HG03066 (cell line): ENCODE measurements at regions not wholly inside any gene's neighbourhood (a gene's known extent, or its start where the extent isn't known, plus 50 kb on each side); places are given as distances from the start of the nearest gene placed in this dataset.

ENCODE experiments used
- ATAC-seq: cut with Tn5 transposase; IDR thresholded peaks from one replicate; pipeline ENCODE4 v1.9.1; 2021; ENCODE audit warnings: low read depth; ENCODE audit not compliant: unreplicated experiment

DNA sequence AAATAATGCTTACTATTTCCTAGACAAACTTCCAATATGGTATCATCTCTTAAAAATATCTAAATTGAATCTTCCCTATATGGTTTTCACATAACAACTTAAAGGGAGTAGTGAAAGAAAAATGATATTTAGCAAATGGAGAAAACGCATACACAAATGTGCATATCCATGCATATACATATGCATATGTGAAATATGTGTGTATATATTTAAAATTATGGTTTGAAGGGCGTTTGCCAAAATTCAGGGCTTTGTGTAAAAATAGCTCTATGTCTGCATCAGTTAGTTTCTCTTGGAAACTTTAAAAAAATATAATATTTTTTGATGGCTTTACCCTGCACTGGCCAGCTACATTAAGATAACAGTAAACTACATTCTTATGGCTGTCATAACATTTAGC, 986.7 kb downstream of the BCL11A start:
- no peak for ATAC-seq

DNA sequence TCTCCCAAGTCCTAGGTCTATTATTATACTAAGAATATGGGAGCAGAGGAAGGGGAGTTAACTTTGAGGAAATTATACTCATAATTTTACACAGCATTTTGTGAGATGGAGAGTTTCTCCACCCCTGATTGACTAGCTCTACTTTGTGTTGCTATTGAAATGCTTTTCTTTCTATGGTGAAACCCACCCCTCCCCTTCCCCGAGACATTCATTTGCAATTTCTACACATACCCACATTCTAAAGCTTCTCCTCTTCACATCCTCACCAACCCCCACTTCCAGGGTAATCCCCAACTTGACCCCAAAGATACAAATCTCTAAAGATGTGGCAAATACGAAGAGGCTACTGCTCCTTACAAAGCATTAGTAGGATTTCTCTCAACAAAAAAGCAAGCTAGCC, 992.2 kb downstream of the BCL11A start:
- no peak for ATAC-seq

DNA sequence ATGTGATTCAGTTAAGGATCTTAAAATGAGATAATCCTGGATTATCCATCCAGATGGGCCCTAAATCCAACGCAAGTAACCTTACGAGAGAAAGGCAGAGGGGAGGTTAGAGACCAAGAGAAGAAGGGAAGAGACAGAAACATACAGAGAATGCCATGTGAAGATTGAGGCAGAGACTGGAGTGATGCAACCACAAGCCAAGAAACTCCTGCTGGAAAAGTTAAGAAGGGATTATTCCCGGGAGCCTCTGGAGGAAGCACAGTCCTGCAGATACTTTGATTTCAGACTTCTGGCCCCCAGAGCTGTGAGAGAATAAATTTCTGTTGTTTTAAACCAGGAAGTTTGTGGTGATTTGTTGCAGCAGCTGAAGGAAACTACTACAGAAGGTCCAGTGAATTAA, 992.7 kb downstream of the BCL11A start:
- no peak for ATAC-seq

DNA sequence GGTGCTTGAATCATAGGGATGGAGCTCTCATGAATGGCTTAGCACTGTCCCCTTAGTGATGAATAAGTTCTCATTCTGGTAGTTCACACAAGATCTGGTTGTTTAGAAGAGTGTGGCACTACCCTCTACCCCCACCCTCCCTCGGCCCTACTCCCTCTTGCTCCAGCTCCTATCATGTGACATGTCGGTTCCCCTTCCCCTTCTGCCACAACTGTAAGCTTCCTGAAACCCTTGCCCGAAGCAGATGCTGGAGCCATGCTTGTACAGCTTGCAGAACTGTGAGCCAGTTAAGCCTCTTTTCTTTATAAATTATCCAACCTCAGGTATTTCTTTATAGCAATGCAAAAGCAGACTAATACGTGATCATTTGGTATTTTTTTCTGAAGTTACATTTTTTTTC, 1012.6 kb downstream of the BCL11A start:
- no peak for ATAC-seq

DNA sequence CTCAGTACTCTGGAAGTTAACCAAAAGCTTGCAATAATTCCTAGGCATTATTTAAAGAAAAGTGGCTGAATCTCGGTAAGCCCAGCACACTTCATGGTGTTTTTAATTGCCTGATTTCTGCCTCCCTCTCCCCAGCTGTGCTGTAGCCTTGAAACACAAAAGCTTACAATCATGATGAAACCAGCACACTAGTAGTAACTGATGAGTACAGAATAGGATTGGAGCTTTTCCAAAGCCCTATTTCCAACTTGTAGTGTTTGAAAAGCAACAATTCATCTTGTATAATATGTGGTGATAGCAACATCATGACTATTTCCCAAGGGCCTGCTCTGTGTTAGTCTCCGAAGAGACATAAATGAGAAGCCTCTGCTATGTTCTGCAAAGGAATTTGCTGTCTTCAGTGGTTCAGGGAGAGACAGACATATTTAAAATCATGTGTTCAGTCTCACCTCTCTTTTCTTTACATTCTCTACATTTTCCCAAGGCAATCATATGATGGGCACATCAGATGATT, 1015.0 kb downstream of the BCL11A start:
- no peak for ATAC-seq

DNA sequence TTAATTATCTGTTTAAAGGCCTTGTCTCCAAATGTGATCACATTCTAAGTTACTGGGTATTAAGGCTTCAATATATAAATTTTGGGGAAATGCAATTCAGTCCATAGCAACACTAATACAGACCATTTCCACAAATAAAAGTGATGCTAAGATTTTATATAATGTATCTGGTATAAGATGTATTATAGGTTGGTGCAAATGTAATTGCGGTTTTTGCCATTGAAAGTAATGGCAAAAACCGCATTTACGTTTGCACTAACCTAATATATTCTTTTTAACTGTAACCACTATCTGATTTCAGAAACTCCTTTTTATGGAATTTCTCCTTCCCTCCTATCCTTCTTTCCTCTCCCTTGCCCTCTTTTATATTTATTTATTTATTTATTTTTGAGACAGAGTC, 1020.6 kb downstream of the BCL11A start:
- ATAC-seq, result no peak

DNA sequence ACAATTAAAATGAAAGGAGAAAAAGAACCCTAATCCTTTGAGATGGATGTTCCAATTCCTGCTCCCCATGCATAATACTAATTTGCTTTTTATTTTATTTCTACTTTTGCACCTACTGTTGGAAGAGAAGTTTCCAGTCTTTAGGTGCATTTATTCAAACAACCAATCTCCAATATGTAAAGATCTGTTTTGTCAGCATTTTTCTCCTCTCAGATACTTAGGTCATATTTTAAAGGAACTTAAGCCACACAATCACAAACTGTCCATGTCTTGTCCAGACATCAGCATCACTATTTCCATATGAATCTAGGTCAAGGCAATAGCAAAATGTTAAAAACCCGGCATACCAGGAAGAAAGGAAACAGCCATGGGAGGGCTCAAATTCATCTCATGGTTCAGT, 1023.2 kb downstream of the BCL11A start:
- ATAC-seq, result no peak

DNA sequence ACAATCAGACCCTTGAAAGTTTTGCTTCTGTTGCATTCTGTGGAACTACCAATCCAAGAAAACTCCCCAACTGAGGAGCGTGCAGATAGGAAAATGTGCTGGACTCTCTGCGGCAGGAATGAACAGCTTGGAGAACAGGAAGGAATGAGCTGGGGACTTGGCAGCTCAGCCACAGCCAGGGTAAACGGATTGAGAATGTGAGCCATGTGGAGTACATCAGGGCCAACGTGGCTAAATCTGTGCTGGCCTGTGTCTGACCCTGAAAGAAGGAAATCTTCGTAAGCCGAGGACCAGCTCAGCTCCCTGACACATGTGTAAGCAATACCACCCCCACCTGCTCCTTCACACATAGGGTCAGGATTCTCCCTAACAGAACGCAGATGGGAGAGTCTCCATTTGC, 1023.7 kb downstream of the BCL11A start:
- ATAC-seq, result no peak

DNA sequence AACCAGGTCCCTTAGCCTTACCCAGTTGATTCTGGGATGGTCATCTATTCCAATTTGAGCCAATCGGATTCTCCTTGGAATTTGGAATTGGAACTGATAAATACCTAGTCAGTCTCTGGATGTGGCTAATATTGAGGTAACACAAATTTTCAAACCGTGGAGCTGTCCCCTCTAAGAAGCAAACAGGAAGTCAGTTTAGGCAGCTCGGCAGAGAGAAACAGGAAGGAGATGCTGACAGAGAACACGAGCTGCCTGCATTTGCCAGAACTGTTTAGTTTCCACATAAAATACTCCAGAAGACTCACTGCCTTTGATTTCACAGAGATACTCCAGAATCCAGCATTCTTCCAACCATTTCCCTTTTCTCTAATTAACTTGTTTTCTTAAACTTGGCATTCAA, 1024.9 kb downstream of the BCL11A start:
- ATAC-seq, result no peak

DNA sequence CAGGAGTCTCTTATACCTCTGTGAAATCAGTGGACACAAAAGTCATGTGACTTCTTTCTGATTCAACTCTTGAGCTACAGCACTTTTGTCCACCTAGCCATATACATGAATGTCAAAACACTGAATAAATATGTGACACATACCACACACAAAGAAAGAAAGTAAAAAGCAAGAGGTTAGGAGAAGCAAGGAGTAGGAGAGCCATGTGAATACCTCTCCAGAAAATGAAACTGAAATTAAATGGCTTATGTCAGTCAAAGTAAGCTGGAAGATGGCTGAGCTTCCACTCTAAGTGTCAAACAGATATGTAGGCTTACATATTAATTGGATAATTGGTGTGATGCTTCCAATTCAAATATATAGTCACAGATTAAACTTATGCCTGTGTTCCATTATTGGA, 1050.5 kb downstream of the BCL11A start:
- no peak for ATAC-seq

DNA sequence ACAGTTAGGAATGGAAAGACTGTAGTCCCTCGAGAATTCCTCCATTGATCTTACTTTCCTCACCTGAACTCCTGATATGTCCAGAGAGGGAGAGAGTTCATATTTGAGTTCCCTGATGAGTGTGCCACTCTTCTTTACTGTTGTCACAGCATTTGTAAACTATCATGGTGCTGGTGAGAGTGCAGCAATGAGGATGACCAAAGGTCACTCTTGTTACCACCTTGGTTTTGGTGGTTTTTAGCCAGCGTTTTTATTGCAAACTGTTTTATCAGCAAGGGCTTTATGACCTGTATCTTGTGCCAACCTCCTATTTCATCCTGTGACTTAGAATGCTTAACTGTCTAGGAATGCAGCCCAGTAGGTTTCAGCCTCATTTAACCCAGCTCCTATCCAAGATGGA, 1062.5 kb downstream of the BCL11A start:
- no peak for ATAC-seq

DNA sequence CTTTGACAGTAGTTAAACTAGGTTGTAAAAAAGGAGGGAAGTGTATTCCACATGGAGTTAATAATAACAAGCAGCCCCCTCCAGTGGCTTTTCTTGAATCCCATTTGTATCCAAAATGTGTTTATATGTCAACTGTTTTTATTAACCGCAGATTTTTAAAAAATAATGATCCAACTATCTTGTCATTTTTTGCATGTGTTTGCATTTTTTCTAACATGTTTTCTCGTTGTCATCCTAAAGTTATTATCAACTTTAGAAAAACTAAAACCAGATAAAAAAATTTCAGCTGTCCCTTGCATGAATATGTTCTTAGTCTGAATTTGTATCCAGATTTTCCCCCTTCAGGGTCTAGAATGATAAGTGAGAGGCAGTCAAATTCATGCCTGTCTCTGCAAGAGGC, 1063.3 kb downstream of the BCL11A start:
- ATAC-seq, result no peak

DNA sequence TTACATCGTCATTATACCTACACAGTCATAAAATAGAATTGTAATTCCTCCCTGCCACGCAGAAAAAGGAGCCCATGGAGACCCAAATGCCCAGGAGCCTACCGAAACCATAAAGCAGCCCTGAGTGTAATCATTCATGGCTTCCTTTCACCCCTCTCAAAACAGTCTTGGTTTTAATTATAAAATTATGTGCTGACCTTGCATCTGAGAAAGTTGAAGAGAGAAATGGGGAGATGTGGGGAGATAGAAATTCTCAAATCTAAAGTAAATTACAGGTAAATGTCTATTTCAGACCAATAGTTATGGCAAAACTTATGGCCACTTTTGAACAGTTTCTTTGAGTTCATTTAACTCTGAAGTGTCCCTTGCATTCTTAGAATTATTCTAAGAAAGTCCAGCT, 1068.8 kb downstream of the BCL11A start:
- no peak for ATAC-seq

DNA sequence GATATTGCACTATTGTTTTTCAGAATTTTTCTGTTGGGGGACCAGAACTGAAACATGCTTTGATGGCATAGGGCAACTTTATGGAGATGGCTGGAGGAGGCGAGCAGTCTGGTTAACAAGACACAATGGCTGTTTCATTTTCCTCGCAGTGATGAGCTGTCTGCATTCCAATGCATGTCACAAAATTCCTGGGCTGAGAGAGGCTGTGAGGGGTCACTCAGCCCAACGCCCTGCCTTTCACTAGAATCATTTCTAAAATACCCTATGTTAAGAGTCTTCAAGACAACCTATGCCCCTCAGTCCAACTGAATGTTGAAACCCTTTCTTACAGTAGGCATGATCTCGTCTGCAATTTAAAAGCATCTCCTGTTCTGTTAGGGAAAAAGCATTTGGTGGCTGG, 1090.0 kb downstream of the BCL11A start:
- no peak for ATAC-seq

DNA sequence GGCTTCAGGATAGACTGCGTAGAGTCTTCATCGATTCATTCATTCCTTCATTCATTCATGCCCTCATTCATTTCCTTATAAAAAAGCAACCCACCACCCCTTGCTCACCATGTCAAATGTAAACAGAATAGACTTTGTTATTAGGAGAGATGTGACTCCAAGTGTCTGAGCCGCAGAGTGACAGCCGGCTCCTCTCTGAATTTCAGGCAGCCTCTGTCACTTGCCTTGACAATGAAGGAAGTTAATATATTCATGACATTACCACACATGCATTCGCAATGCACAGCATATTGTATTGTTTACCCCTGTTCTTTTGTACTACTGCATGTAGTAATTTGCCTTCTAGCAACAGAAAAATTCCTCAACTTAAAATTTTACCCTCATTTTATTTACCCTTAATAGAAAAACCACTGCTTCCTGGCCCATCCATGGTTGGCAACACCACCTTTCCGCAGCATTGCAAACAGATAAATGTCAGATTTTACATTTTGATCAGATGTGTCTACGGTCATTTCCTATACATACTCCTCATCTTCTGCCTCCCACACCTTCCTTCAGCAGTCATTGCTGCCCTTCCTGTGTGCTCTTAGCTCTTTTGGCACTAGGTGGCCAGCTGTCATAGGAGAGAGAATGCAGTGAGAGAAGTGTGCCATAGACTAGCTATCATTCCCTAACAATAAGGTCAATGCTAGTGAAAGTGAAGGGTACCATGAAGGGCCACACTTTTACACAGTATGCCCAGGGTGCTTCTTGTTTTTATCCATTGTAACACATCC, 1090.8 kb downstream of the BCL11A start:
- ATAC-seq, result no peak

DNA sequence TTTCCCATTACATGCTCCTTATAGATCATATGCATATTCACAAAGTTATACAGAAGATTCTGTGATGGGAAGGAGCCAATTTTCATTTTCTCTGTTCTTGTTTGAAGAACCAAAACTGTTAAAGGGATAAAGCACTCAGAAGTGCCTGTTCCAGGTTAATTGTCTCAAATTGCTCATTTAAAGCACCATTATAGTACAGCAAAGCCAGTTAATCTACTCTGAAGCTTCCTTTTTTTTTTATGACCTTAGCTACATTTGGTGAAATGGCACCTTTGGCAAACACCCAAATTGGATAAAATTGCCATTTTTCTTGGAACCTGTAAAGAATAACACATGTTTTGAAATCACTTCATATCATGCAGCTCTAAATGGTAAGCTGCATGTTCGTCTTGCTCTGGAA, 1092.3 kb downstream of the BCL11A start:
- ATAC-seq, result no peak

DNA sequence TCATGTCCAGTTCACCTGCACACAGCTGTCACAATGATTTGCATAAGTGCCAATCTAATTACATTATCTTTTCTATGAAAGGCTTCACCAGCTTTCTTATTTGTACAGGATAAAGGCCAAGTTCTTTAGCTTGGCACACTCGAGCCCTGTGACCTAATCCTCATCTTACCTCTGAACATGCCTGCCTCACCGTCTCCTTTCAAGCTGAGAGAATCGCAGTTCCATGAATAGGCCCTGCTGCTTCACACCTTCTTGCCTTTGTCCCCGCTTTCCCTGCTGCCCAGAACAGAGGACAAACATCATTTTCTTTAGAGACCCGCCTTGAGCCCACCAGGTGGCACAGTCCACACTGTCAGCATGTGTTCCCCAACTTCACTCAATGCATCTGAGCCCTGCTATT, 1094.7 kb downstream of the BCL11A start:
- no peak for ATAC-seq

DNA sequence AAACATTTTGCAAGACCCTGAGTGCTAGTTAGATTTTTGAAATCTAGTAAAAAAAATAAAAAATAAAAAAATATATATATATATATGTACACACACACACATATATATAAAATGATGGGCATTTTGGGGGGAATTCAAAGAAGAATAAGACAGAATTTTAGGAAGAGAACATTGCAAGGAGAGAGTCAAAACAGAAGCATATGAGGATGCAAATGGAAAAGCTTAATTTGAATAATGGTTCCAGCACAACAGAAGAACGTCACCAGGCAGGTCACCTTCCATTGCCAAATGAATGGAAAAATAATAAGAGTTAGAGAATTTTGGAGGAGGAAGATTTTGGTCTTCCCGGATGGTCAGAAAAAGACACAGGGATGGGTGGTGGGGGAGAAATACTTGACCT, 1097.2 kb downstream of the BCL11A start:
- no peak for ATAC-seq

DNA sequence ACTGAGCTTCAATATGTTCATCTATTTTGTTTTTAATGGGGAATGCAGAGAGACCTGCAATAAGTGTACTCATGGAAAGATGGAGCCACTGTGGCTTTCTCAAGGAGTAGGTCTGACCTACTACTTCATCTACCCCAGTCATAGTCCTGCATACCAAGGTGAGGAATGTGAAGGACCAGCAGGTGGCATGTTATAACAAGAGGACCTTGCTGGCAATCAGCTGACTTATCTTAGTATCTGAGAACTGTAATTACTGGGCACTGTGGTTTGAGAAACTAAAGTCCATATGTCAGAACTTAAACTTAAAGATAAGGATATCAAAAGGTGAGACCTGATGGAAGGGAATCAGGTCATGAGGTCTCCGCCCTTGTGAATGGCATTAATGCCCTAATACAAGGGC, 1104.2 kb downstream of the BCL11A start:
- no peak for ATAC-seq

DNA sequence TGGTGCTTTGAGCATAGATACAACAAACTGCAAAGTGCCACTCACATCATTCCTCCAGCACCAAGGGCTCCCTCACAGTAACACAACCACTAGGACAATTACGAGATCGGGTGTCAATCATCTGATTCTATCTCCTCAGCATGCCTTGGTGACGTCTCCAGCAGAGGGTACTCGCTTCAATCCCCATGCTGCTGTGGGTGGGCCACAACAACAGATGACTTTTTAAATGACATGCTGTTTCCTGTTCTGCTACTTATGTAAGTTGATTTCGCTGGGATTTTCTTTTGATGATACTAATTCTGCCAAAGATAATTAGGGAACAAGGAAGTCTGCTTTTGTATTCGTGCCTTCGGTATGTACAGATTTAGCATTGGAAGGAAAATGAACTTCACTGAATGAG, 1113.0 kb downstream of the BCL11A start:
- ATAC-seq, result no peak

DNA sequence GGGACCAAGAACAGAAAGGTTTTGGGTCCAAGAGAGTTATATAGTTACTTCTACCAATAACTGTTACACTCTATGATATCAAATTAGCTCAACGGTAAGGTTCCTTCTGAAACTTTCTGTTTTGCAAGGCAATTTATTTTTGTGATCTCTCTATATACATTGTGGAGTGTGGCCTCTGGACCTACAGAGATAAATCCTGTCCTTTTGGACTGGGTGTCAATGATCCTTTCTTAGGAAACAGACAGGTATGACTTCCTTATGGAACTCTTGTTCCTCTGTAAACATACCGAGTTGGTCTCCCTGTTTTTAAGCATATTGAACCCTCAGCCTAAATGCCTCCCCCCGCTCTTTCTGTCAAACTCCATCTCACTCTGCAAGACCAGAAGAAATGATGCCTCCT, 1117.8 kb downstream of the BCL11A start:
- no peak for ATAC-seq

DNA sequence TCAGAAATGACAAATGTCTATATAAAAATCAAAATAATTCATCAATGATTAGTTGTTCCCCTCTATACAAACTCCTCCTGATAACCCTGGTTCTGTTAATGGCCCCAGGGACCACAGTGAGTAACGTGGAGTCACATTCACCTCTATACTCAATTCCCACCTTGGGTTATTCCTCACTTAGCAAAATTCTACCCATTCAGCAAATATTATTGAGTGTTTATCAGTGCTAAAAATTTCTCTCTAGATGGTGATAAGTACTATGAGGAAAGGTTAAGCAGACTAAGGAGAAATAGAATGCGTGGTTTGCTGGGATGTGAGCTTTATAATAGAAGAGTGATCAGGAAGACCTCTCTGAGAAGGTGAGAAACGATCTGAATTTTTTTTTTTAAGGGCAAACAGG, 1124.5 kb downstream of the BCL11A start:
- ATAC-seq, result no peak

DNA sequence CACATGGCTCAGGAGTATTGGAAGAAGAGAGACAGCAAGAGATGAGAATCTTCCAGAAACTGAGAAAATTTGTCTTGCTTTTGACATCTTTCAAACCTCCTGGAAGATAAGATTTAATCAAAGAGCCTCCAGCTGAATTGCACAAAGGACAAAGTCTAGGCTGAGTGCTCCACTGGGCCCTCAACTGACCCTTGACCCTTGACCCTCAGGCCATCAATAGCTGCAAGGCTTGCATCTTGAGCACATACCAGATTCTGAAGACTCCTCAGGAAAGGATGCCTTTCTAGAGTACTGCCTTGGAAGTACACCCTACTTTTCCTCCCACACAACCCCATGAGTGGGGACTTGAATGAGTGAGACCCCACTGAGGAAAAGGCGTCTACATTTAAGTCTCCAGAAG, 1125.5 kb downstream of the BCL11A start:
- ATAC-seq, result no peak
